Dendritic cell treated with granulocyte-macrophage colony-stimulating factor and Interleukin-4, amounts not matched to agents 40 ng/mL and 50 ng/mL, for 4 days (primary cell): ENCODE measurements at regions not wholly inside any gene's neighbourhood (a gene's known extent, or its start where the extent isn't known, plus 50 kb on each side); places are given as distances from the start of the nearest gene placed in this dataset.

ENCODE experiments used
- H3K27ac Mint-ChIP-seq: one replicate; pipeline ENCODE4 v1.8.0; 2022; ENCODE audit warnings: mild to moderate bottlenecking, mixed read lengths
- H3K27me3 Mint-ChIP-seq: one replicate; pipeline ENCODE4 v1.8.0; 2022; ENCODE audit warnings: mild to moderate bottlenecking, mixed read lengths
- H3K36me3 Mint-ChIP-seq: one replicate; pipeline ENCODE4 v1.8.0; 2022; ENCODE audit warnings: low read depth, mixed read lengths
- H3K4me1 Mint-ChIP-seq: one replicate; pipeline ENCODE4 v1.8.0; 2022; ENCODE audit warnings: low read depth, mixed read lengths
- H3K4me3 Mint-ChIP-seq: one replicate; pipeline ENCODE4 v1.8.0; 2022; ENCODE audit warnings: mild to moderate bottlenecking, moderate library complexity, mixed read lengths
- H3K9me3 Mint-ChIP-seq: one replicate; pipeline ENCODE4 v1.8.0; 2022; ENCODE audit warnings: mixed read lengths
- intact Hi-C: fragments of 100-400 bp; cut with micrococcal nuclease; formaldehyde crosslinking; loops from one replicate; pipeline ENCODE4 v1.15.0; 2022

- Mint-ChIP-seq H3K4me3 (no peak overlapping the region), H3K27ac (no peak overlapping the region), H3K4me1 (no peaks in the 10 kb centered on the region), H3K36me3 (no peaks in the 10 kb centered on the region), H3K9me3 (no peaks in the 10 kb centered on the region), H3K27me3 (no peaks in the 10 kb centered on the region)
- intact Hi-C loops = no loop called here
Observed at GRCh38 chr2:75790814-75791467, 80.2 kb upstream of the GCFC2 start.

DNA sequence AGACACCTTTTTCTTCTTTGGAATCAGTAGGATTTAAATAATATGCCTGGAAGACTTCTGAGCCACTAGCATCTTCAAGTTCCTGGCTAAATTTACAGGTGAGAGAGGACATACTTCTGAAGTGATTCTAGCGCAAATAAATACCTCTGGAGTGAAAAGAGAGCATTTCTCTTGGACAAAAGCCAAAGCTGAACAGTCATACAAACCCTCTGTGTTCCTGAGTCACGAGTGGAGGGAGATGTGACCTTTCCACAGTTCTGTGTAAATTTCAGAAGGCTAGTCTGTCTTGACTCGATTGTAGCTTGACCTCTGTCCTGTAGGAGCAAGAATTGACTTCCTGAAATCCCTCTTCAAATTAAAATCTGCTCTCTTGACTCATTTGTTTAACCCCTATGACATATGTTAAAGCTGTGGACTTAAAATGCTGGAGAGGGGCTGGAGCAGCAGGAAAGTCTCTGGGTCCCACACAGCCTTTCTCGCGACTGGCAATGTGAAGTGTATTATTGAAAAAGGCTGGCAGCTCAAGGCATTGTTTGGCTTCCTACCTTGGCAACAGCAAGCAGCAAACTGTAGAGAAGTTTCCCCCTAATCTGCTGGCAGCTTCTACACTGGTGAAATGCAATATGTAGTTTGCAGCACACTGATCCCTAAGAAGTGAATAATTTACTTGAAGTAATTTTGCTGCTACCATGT is 79.6 kb upstream of the GCFC2 start:
- Mint-ChIP-seq H3K27me3 (no peaks in the 10 kb centered on the region), H3K9me3 (no peaks in the 10 kb centered on the region), H3K4me1 (no peaks in the 10 kb centered on the region), H3K36me3 (no peaks in the 10 kb centered on the region), H3K4me3 (no peak overlapping the region), H3K27ac (no peak overlapping the region)
- intact Hi-C loops = no loop called here

DNA sequence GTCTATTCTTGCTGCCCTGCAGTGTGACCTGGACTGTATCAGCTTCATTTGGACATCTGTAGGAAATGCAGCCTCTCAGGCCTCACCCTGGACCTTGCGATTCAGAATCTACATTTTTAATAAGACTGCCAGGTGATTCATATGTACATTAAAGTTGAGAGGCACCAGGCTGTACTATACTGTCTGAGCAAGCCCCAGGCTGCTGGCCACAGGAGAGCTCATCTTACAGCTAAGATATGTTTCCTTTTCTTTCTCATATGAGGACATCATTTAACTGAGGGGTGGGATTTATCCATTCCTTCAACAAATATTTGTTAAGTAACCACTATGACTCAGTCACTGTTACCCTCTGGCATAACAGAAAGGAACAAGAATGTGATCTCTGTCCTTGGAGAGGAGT is 78.2 kb upstream of the GCFC2 start:
- H3K4me1 Mint-ChIP-seq = no peaks in the 10 kb centered on the region
- H3K36me3 Mint-ChIP-seq = no peaks in the 10 kb centered on the region
- no peak overlapping the region for H3K27ac Mint-ChIP-seq
- H3K27me3 Mint-ChIP-seq = no peaks in the 10 kb centered on the region
- H3K4me3 Mint-ChIP-seq = no peak overlapping the region
- no peaks in the 10 kb centered on the region for H3K9me3 Mint-ChIP-seq
- intact Hi-C loops = no loop called here

- no peaks in the 10 kb centered on the region for H3K36me3 Mint-ChIP-seq
- no peak overlapping the region for H3K27ac Mint-ChIP-seq
- no peak overlapping the region for H3K4me3 Mint-ChIP-seq
- intact Hi-C loops = no loop called here
- H3K27me3 Mint-ChIP-seq = no peaks in the 10 kb centered on the region
- H3K9me3 Mint-ChIP-seq = no peaks in the 10 kb centered on the region
- H3K4me1 Mint-ChIP-seq = no peaks in the 10 kb centered on the region
Observed at GRCh38 chr2:75788154-75788553, 77.4 kb upstream of the GCFC2 start.

GRCh38 chr2:75787532-75788132 is 76.9 kb upstream of the GCFC2 start:
- H3K4me1 Mint-ChIP-seq = no peaks in the 10 kb centered on the region
- H3K27me3 Mint-ChIP-seq = no peaks in the 10 kb centered on the region
- H3K36me3 Mint-ChIP-seq = no peaks in the 10 kb centered on the region
- no peaks in the 10 kb centered on the region for H3K9me3 Mint-ChIP-seq
- intact Hi-C loops = no loop called here
- H3K4me3 Mint-ChIP-seq = no peak overlapping the region
- H3K27ac Mint-ChIP-seq = no peak overlapping the region

GRCh38 chr2:75775311-75775823 is 64.7 kb upstream of the GCFC2 start:
- no peaks in the 10 kb centered on the region for H3K9me3 Mint-ChIP-seq
- intact Hi-C loops = no loop called here
- no peaks in the 10 kb centered on the region for H3K36me3 Mint-ChIP-seq
- peaks cover 3% of the 10 kb centered on the region for H3K27me3 Mint-ChIP-seq
- no peak overlapping the region for H3K27ac Mint-ChIP-seq
- no peaks in the 10 kb centered on the region for H3K4me1 Mint-ChIP-seq
- no peak overlapping the region for H3K4me3 Mint-ChIP-seq

GRCh38 chr2:75772908-75773630 is 62.4 kb upstream of the GCFC2 start:
- Mint-ChIP-seq H3K9me3 (no peaks in the 10 kb centered on the region), H3K27ac (no peak overlapping the region), H3K4me3 (no peak overlapping the region), H3K27me3 (peaks cover 3% of the 10 kb centered on the region), H3K4me1 (no peaks in the 10 kb centered on the region), H3K36me3 (no peaks in the 10 kb centered on the region)
- intact Hi-C loops = no loop called here

DNA sequence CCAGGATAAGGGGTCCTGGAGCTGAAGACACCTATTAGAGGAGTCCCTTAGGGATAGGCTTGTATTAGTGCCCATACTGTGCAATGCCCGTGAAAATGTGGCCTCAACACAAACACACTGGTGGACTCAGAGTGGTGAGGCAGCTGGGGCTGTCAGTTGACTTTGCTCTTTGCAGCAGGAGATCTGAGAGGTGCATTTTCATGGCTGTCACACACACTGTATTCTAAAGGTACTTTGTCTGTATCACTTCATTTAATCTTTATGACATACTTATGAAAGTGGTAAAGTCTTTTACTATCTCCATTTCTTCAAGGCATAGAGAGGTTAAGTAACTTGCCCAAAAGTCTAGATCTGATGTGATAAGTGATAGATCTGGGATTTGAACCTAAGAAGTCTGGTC is 55.1 kb upstream of the GCFC2 start:
- H3K4me3 Mint-ChIP-seq = no peak overlapping the region
- no peaks in the 10 kb centered on the region for H3K4me1 Mint-ChIP-seq
- no peaks in the 10 kb centered on the region for H3K36me3 Mint-ChIP-seq
- H3K27me3 Mint-ChIP-seq = no peaks in the 10 kb centered on the region
- no peak overlapping the region for H3K27ac Mint-ChIP-seq
- H3K9me3 Mint-ChIP-seq = no peaks in the 10 kb centered on the region
- intact Hi-C loops = no loop called here

DNA sequence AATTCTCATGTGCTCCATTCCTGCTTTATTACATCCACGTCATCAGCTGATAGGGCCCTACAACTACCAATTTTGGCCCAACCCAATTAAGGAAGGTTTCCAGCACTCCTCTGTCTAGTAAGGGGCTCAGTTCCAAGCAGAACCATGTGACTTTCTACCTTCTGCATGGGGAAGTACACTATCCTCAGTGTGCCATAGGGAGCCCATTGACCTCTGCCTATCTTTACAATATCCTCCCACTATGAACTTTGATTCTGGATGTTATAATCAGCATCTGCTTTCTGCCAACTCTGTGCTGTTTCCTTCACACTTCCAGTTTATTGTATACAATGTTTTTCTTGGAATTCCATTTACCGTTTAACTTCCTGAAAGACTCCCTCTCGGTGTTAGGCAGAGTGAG is 53.9 kb upstream of the GCFC2 start:
- intact Hi-C loops = no loop called here
- Mint-ChIP-seq H3K36me3 (no peaks in the 10 kb centered on the region), H3K27me3 (no peaks in the 10 kb centered on the region), H3K27ac (no peak overlapping the region), H3K9me3 (no peaks in the 10 kb centered on the region), H3K4me3 (no peak overlapping the region), H3K4me1 (no peaks in the 10 kb centered on the region)
